H54 (cell line): ENCODE measurements at regions not wholly inside any gene's neighbourhood (a gene's known extent, or its start where the extent isn't known, plus 50 kb on each side); places are given as distances from the start of the nearest gene placed in this dataset.

Source experiments
- DNase-seq: peaks from one replicate; pipeline ENCODE4 v3.0.0; 2011; ENCODE audit warnings: low spot score, mixed read lengths; ENCODE audit not compliant: insufficient read length
- FAIRE-seq: peaks from 3 replicates; lab custom pipeline; 2011; peaks lifted over from hg19 to GRCh38; lab: Jason Lieb, UNC
- POLR2A ChIP-seq: IDR thresholded peaks from 2 replicates; pipeline ENCODE4 v1.6.1; 2011; ENCODE audit warnings: low read depth, mild to moderate bottlenecking, low read length

- no peak for TF ChIP-seq POLR2A
- no peak for FAIRE-seq
- DNase-seq = no peak
Observed at GRCh38 chr6:126821706-126822105, 296.8 kb upstream of the RSPO3 start.

- FAIRE-seq = no peak
- no peak for DNase-seq
- TF ChIP-seq POLR2A = no peak
Observed at GRCh38 chr6:126824226-126824625, 294.2 kb upstream of the RSPO3 start.

GRCh38 chr6:126824815-126825214, 293.7 kb upstream of the RSPO3 start:
- DNase-seq = no peak
- FAIRE-seq = no peak
- TF ChIP-seq POLR2A = no peak

GRCh38 chr6:126826166-126826714, 292.2 kb upstream of the RSPO3 start:
- no peak for FAIRE-seq

GRCh38 chr6:126831461-126831860, 287.0 kb upstream of the RSPO3 start:
- FAIRE-seq = no peak
- DNase-seq = no peak
- TF ChIP-seq POLR2A = no peak

More at GRCh38 chr6:126826166-126826714, 292.2 kb upstream of the RSPO3 start:
- TF ChIP-seq POLR2A = no peak
- no peak for DNase-seq

GRCh38 chr6:126842769-126843168, 275.7 kb upstream of the RSPO3 start:
- DNase-seq (no peak), FAIRE-seq (no peak)
- no peak for TF ChIP-seq POLR2A

GRCh38 chr6:126848119-126848518, 270.4 kb upstream of the RSPO3 start:
- FAIRE-seq (no peak), DNase-seq (no peak)
- TF ChIP-seq POLR2A = no peak

- DNase-seq (no peak), FAIRE-seq (no peak)
- no peak for TF ChIP-seq POLR2A
Observed at GRCh38 chr6:126867641-126868040, 250.8 kb upstream of the RSPO3 start.

GRCh38 chr6:126873351-126873750, 245.1 kb upstream of the RSPO3 start:
- FAIRE-seq (no peak), DNase-seq (no peak)
- TF ChIP-seq POLR2A = no peak

GRCh38 chr6:126873791-126874190, 244.7 kb upstream of the RSPO3 start:
- no peak for TF ChIP-seq POLR2A
- DNase-seq (no peak), FAIRE-seq (no peak)

- TF ChIP-seq POLR2A = no peak
- DNase-seq (no peak), FAIRE-seq (no peak)
Observed at GRCh38 chr6:126876446-126876845, 242.0 kb upstream of the RSPO3 start.

- TF ChIP-seq POLR2A = no peak
- no peak for DNase-seq
- FAIRE-seq = no peak
Observed at GRCh38 chr6:126880964-126881363, 237.5 kb upstream of the RSPO3 start.

GRCh38 chr6:126886106-126886505, 232.4 kb upstream of the RSPO3 start:
- FAIRE-seq = no peak
- TF ChIP-seq POLR2A = no peak
- no peak for DNase-seq

GRCh38 chr6:126888727-126889725, 229.4 kb upstream of the RSPO3 start:
- TF ChIP-seq POLR2A = no peak
- DNase-seq = no peak
- FAIRE-seq = no peak
